ENCODE measurements at regions not wholly inside any gene's neighbourhood (a gene's known extent, or its start where the extent isn't known, plus 50 kb on each side); places are given as distances from the start of the nearest gene placed in this dataset.

GRCh38 chr2:14517731-14518130, 114.8 kb upstream of the LRATD1 start:
- CTCF ChIA-PET, result no interaction called here
- Mint-ChIP-seq H3K4me1 (peaks cover 15% of the 10 kb centered on the region), H3K36me3 (no peaks in the 10 kb centered on the region), H3K4me3 (no peak overlapping the region), H3K9me3 (peaks cover 10% of the 10 kb centered on the region), H3K27me3 (ENCODE audit: low read depth) (no peaks in the 10 kb centered on the region; the same call in 1 of the 2 replicates), H3K27ac (no peak overlapping the region)
- ATAC-seq (no peak), DNase-seq (ENCODE audit: low spot score) (no peak)
- no peak for TF ChIP-seq ZNF317 (CRISPR knock-in tag; IDR thresholded peaks at IDR 0.05; ENCODE audit: borderline replicate concordance, low read depth)
- TF ChIP-seq ATF3 (CRISPR knock-in tag; conservative IDR thresholded peaks at IDR 0.05), result no peak
- TF ChIP-seq ZNF423 (CRISPR knock-in tag; IDR thresholded peaks at IDR 0.05), result no peak
- TF ChIP-seq ARID4B (CRISPR knock-in tag; IDR thresholded peaks at IDR 0.05; ENCODE audit: borderline replicate concordance), result no peak
- TF ChIP-seq KAT7 (CRISPR knock-in tag; IDR thresholded peaks at IDR 0.05; ENCODE audit: borderline replicate concordance), result no peak
- TF ChIP-seq RELA (CRISPR knock-in tag; IDR thresholded peaks at IDR 0.05; ENCODE audit: borderline replicate concordance), result no peak
- TF ChIP-seq TP53 (CRISPR knock-in tag; IDR thresholded peaks at IDR 0.05), result no peak
- no peak for TF ChIP-seq ZNF671 (CRISPR knock-in tag; IDR thresholded peaks at IDR 0.05)
- no peak for TF ChIP-seq FOXP4 (CRISPR knock-in tag; IDR thresholded peaks at IDR 0.05)
- no peak for TF ChIP-seq ZNF512 (CRISPR knock-in tag; IDR thresholded peaks at IDR 0.05; ENCODE audit: borderline replicate concordance)
- TF ChIP-seq PRDM15 (CRISPR knock-in tag; IDR thresholded peaks at IDR 0.05), result no peak
- TF ChIP-seq NFATC4 (CRISPR knock-in tag; IDR thresholded peaks at IDR 0.05), result no peak
- POLR2A ChIA-PET, result no interaction called here

- no peak overlapping the region for H3K27ac Mint-ChIP-seq
- H3K9me3 Mint-ChIP-seq, result peaks cover 10% of the 10 kb centered on the region
- DNase-seq (ENCODE audit: low spot score) (no peak), ATAC-seq (no peak)
- H3K4me3 Mint-ChIP-seq, result no peak overlapping the region
- TF ChIP-seq CDX4 (CRISPR knock-in tag; IDR thresholded peaks at IDR 0.05; ENCODE audit: borderline replicate concordance), result no peak
- H3K4me1 Mint-ChIP-seq, result no peaks in the 10 kb centered on the region
- ChIA-PET CTCF (interaction anchor here (1.2 kb wide), 1 partner anchor 114 kb away, joined by 4 read pairs; no protein-coding TSS in a partner anchor), POLR2A (no interaction called here)
- H3K27me3 Mint-ChIP-seq (ENCODE audit: low read depth), result no peaks in the 10 kb centered on the region
- H3K36me3 Mint-ChIP-seq, result no peaks in the 10 kb centered on the region
Observed at GRCh38 chr2:14520385-14520945, 112.1 kb upstream of the LRATD1 start.

Data from WTC11 (cell line).